Brain pericyte (primary cell): ENCODE measurements at regions not wholly inside any gene's neighbourhood (a gene's known extent, or its start where the extent isn't known, plus 50 kb on each side); places are given as distances from the start of the nearest gene placed in this dataset.

ENCODE experiments used
- DNase-seq: peaks from one replicate; pipeline ENCODE4 v3.0.0-alpha.2; 2012; ENCODE audit warnings: low read depth, low spot score

DNA sequence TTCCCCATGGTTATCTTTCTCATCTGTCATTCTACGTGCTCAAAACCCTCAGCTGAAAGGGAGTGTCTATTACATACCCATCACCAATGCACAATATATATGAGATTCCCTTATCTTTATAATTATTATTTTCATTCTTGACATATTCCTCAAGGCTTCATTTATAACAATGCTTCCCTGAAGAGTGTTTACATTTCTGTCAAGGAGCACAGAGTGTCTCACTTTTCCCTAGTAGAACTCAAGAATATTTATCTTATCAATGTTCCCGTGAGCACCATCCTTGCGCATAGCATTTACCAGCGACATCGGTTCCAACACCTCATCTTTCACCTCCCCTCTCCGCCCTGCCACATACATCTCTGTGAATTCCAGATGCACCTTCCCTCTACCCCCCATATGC, 250.6 kb downstream of the PLA2G4A start:
- DNase-seq: no peak

DNA sequence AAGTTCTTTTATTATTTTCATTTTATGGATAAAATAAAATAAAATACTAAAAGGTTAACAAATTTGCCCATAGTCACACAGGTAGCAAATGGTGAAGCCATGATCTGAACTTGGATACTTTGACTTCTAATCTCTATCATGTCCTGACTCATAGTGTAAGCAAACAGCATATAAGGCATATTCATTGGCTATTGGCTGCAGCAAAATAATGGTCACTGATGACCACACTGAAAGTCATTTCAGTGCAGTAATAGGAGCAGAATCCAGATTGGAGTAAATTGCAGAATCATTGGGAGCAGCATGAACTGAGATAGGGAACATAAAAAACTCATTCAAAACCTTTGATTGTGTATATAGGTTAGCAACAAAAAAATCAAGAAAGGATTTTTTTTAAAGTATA, 262.9 kb downstream of the PLA2G4A start:
- DNase-seq: no peak

DNA sequence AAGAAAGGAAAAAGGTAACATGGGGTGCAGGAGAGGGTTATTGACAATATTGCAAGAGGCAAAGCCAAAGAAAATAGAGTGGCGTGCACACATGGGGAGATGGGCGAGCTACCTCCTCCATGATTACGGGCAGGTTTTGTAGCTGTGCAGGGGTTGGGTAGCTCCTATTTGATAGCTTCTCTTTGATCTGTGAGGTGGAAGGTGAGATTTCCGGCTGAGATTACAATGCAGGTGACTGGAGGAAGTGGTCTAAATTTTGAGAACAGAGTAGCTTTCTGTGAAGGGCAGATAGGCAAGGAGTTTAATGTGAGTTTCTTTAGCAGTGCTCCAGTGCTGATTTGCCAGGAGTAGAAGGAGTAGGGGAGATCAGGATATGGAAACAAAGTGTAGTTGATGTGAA, 263.4 kb downstream of the PLA2G4A start:
- DNase-seq: no peak

DNA sequence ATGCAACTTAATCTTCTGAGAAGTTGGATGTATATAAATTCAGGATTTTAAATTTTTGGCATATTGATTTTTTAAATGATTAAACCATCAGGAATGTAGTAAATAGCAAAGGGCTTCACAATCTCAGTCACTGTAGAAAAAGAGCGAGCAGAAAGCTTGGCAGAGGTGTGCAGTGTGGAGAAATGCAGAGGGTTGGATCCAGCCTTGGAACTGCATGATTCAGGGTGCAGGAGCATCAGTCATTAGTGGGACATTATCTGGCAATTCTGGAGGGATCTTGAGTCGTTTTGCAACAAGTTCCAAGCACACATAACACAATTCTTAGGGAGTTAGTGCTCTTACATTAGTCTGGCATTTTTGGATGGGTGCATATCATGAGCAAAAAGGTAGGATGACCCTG, 267.9 kb downstream of the PLA2G4A start:
- DNase-seq: no peak

DNA sequence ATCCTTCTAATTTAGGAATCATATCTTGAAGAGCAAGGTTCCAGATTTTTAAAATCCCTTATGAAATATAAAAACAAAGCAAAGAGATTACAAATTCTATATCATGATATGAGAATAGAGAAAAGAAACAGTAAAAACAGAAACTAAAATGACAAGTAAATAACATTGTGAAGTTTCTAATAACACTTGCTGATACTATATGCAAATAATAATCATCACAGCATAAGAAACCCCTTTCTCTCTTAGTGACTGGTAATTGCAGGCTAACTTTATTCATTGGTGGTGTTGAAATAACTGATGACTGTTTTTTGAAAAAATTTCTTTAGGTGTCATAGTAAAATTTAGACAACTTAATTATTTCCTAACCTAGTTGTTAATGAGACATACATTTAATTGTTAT, 281.6 kb downstream of the PLA2G4A start:
- DNase-seq: no peak

DNA sequence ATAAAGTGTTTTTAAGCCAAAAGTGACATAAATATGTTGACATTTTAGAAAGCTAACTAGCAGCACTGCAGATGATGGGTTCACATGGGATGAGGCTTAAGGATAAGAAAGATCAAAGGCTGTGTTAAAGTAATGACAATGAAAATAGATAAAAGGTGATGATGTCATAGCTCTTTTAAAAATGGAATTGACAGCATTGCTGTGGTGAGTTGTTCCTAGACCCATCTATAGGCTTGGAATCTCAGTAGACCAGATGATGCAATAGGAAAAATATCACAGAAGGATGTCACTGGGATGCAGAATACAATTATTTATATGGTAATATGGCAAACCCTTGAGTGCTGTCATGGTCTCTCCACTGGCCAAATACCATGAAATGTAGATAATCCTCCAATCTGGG, 286.0 kb downstream of the PLA2G4A start:
- DNase-seq: no peak

DNA sequence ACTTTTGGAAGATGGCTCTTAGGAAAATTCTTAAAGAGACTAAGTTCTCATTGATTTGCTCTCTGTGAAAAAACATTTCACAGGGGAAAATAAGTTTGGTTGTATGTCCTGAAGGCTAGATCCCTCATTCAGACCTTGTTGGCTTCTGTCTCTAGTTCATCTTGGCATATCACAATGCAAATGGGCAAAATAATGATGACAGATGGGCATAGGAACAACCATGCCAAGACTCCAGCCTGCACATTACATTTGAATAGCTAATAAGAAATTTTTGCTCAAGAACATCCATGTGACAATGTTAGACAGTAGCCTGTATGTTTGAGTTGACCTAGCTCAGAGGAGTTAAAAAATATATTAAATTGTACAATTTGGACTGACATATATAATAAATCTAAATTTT, 292.9 kb downstream of the PLA2G4A start:
- DNase-seq: no peak

DNA sequence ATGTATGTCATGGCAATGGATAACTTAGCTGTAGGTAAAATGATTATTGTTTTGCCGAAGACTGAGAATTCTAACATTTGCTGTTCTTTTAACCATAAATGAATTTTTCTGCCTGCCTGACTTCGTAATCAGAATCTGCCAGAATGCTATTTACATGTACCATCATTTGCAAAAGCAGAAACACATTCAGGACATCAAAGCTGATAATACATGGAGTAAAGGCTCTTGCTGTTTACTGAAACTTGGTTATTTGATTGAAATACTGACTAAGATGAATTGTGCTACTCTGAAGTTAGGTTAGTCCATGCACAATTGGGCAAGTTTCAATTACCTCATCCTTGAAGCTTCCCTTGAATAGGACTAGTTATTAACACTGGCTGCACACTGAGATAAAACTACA, 293.8 kb downstream of the PLA2G4A start:
- no peak for DNase-seq

DNA sequence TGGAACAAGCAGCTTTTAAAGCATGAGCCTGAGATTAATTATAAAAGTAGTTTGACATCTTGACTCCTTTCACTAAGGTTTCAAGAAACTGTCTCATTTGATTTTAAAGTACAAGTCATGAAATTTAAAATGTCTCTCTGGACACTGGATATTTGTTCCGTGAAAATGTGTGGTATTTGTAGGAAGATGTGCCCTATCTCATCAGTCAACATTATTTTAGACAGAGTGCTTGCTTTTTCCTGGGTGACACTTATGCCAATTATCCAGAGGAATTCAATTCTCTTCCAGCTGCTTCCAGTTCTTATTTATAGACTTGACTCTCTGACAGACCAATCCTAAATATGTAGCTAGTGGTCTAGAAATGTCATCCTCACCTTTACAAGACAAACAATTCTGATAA, 300.4 kb downstream of the PLA2G4A start:
- DNase-seq: no peak

DNA sequence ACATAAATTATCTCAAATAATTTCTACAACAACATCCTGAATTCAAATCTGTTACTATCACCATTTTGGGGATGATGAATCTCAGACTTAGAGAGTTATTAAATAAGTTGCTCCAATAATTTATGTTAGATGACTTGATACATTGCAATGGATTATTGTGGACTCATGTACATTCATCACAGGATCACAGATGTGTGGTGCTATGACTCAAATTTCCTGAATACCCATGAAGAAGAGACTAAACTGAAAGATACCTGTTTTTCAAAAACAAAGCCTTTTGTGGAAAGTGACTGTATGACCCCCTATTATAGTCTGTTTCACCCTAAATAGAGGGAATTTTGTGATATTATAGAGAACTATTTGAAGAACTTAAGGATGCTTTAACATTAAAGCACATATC, 315.0 kb downstream of the PLA2G4A start:
- no peak for DNase-seq

DNA sequence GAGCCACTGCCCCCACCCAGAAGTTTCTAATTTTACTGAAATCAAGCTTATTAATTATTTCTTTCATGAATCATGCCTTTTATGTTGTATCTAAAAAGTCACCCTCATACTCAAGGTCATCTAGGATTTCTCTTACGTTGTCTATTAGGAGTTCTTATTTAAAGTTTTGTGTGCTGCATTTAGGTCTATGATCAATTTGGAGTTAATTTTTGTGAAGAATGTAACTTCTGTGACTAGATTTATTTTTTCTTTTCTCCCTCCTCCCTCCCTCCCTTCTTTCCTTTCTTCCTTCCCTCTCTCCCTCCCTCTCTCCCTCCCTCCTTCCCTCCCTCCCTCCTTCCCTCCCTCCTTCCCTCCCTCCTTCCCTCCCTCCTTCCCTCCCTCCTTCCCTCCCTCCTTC, 317.6 kb downstream of the PLA2G4A start:
- no peak for DNase-seq

DNA sequence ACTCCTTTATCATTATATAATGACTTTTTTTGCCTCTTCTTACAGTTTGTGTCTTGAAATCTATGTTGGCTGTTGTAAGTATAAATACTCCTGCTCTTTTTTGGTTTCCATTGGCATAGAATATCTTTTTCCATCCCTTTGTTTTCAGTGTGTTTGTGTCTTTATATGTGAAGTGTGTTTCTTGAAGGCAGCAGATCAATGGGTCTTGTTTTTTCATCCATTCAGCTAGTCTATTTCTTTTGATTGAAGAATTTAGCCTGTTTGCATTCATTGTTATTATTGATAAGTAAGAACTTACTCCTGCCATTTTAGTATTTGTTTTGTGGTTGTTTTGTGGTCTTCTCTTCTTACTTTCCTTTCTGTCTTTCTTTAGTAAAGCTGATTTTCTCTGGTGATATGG, 322.8 kb downstream of the PLA2G4A start:
- DNase-seq: no peak

DNA sequence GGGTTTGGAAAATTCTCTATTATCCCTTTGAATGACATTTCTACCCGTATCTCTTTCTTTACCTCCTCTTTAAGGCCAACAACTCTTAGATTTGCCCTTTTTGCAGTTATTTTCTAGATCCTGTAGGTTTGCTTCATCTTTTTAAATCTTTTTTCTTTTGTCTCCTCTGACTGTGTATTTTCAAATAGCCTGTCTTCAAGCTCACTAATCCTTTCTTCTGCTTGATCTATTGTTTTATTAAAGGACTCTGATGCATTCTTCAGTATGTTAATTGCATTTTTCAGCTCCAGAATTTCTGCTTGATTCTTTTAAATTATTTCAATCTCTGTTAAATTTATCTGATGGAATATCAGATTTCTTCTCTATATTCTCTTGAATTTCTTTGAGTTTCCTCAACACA, 324.3 kb downstream of the PLA2G4A start:
- DNase-seq: no peak

DNA sequence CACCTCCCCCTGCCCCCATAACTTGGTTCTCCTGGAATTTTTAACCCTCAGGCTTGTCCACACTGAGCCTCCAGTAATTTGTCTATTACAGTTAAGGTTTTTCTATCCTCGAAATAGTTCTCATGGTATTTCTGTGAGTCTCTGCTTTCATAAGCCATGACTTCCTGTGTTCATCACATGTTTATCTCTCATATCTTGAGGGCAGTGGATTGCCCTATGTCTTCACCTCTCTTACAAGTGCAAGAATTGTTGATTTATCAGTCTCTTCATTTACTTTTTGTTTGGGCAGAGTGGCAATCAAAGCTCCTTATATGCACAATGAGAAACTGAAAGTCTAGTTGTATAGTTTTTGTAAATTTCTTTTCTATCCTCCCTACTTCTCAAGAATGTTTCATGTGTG, 328.4 kb downstream of the PLA2G4A start:
- DNase-seq: no peak

DNA sequence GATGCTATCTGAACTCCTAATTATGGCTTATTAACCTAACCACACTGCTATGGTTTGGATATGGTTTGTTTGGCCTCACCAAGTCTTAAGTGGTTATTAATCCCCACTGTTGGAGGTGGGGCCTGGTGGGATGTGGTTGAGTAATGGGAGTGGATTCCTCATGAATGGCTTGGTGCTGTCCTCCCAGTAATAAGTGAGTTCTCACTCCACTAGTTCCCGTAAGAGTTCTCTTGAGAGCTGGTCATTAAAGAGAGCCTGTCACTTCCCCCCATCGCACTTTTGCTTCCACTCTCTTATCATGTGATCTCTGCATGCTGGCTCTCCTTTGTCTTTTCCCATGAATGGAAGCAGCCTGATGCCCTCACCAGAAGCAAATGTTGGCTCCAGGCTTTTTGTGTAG, 328.8 kb downstream of the PLA2G4A start:
- no peak for DNase-seq

DNA sequence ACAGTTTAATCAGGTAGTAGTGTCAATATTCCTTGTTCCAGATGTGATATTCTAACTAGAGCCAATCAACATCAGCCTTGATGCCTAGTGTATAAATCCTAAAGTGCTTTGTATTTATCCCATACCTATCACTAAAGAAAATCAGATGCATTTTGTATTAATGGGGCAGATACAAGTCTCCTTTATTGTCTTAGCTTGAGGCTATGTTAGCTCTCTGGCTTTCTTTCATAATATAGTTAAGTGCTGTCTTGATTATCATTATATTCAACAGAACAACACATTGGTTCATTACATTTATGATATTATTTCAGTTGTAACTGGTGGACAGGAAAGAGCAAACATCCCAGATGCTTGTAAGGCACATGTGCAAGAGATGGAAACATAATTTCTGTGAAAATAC, 338.8 kb downstream of the PLA2G4A start:
- no peak for DNase-seq

DNA sequence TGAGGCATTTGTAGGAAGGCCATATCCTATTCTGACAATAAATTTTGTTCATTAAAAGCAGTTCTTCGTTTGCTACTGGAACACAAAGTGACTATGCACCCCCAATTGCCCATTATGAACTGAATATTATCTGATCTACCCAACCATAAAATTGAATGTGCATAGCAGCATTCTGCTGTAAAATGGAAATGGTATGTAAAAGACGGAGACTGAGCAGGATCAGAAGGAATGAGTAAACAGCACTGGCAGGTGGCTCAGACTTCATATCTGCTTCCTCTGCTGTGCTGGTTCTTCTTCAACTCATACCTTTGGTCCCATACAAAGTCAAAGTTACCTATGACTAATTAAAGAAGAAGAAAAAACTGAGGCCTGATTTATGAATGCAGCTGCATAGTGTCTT, 339.5 kb downstream of the PLA2G4A start:
- no peak for DNase-seq

DNA sequence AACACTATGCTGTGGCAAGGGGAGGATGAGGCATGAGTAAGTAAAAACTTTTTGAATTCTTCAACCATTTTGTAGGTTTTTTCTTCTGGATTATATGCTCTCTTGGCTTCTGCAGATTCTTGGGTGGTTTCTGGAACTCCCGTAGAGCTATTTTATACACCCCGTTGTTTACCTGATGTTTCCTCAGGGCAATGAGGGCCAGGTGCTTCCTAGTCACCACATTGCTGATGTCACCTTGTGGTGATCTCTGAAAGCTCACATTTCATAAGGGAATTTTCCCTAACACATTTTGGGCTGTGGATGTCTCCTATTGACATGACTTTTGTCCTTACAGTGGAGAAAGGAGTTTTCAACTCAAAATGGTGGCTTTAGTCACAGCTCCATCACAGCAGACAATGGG, 356.6 kb downstream of the PLA2G4A start:
- no peak for DNase-seq

DNA sequence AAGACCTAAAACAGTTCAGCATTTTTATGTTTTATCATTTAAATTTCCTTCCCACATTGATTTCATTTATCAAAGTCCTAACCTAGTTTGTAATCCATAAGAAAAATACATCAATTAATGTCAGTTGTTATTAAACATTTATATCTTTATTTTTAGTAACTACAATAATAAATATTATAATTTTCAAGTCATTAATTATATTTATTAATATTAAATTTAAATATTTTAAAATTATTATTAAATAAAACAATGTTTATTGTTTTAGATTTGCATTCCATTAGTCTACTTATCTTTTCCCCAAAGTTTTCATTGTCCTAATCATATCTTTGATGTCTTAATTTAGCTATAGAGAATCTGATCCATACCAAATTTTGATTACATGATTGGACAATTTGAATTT, 368.9 kb downstream of the PLA2G4A start:
- no peak for DNase-seq

DNA sequence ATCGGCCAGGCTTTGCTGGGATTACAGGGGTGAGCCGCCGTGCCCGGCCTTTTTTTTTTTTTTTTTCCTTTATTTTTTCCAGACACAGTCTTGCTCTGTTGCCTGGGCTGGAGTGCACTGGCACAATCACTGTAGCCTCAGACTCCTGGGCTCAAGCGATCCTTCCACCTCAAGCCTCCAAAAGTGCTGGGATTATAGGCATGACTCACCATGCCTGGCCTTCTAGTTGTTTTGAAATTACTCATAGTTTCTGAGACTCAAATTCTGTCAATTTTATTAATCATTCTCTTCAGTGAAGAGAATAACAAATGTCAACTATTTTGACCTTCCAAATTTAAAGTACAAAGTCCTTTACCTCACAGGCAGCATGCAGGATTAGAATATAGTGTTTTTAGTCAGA, 374.5 kb downstream of the PLA2G4A start:
- no peak for DNase-seq

DNA sequence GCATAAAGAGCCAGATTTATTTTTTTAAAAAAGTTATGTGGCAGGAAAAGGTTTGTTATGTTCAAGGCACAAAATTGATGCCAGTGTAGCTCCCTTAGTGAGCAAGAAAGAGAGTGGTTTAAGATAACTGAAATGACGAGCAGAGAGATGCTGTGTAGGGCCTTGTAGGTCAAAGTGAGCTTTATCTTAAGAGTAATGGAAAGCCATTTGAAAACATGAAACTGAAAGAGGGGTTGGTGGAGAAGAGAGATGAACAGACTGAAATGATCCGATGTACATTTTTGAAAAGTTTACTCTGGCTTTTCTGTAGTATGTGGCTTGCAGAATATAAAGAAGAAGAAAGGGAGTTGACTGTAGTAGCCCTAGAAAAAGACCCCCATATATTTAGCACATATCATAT, 383.6 kb downstream of the PLA2G4A start:
- no peak for DNase-seq

DNA sequence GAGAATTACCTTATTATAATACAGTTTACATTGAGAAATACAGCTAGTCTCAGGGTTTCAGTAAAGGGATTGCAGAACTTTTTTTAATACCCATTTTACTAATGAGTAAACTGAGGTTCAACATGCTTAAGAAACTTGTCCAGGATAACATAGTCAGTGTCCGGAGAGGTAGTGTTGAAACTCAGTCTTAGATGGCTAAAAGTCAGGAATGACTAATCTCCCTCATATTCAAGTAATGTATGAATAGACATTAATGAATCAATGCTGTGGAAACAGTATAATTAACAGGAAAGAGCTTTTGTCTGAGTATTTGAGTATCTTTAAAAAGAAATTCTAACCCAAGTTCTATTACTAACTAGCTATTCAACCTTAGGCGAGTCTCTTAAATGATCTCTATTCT, 397.6 kb downstream of the PLA2G4A start:
- no peak for DNase-seq

DNA sequence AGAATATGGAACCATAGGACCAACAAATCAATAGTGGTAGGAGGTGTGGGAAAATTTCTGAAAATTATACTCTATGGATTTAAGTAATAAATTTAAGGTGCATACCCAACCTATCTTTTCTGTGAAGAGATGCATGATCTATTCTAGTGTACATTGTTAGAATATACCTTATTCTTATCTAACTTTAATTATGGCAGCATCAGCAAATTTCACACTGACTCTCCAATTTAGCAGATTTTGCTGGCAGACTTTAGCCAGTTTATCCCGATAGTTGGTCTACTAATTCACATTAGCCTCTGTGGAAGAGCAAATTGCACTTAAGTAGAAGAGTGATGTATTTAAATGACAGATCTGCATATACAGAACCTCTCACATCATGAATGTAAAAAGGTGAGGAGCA, 400.0 kb downstream of the PLA2G4A start:
- no peak for DNase-seq

DNA sequence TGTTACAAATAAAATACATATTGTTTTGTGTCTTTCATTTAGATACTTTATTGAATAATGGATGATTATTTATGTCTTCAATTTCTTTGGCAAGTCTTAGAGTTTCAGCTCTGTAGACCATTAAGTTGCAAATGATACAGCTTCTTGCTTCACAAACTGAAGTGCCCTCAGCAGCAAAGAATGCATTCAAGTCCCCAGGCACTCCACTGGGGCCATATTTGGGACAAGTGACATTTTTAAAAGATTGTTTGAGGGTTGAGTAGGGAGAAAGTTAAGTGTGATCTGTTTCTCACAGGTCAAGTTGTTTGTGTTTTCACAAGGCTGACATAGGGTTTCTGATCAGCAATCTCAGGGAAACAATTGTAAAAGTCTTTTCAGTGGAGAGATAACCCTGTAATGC, 400.7 kb downstream of the PLA2G4A start:
- DNase-seq: no peak

DNA sequence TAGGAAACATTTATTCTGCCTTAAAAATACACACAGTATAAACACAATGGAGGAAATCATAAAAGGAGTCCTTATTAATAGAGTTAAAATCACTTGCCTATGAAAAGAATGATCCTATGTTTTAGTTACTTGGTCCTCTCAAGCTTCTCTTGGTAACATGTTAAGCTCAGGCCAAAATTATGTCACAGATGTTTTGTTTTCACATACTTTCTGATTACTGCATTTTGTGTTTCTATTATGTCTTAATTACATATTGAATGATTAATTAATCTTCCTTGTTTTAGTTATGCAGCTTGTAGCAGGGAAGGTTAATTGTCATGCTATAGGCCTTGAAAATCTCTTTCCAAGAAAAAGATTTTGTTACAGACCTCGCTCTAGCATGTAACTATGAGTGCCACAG, 406.0 kb downstream of the PLA2G4A start:
- no peak for DNase-seq
